Neural cell (in vitro differentiated cells): ENCODE measurements at regions not wholly inside any gene's neighbourhood (a gene's known extent, or its start where the extent isn't known, plus 50 kb on each side); places are given as distances from the start of the nearest gene placed in this dataset.

Experiments used
- RAD21 ChIP-seq: fragments of 450-650 bp; conservative IDR thresholded peaks from 2 replicates; pipeline ENCODE4 v1.6.1; 2014; ENCODE audit warnings: antibody characterized with exemption, mild to moderate bottlenecking, moderate library complexity
- TF ChIP-seq, protein P1 (sequence below): fragments of 450-650 bp; IDR thresholded peaks from 2 replicates; pipeline ENCODE4 v1.5.1; 2014; ENCODE audit warnings: antibody characterized with exemption, mild to moderate bottlenecking, moderate library complexity; ENCODE audit not compliant: poor library complexity, severe bottlenecking
- TF ChIP-seq, protein P2 (sequence below): IDR thresholded peaks from 2 replicates; pipeline ENCODE4 v1.6.1; 2012; ENCODE audit warnings: borderline replicate concordance

DNA sequence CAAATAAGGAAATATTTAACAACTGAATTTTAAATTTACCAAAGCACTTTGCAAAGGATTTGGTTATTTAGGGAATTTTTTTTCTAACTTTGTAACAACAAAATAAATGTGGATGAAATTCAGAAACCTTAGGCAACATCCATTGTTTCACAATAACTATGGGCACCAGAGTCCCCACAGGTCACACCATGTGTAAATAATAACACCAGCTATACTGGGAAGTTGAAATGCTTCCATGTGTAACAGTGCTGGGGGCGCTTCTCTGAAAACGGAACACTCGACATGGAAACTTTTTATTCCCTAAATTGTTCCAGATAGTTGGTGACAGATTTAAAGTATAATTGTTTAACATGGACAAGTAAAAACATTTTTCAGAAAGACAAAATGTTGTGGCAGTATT, 818.6 kb downstream of the TNS3 start:
- TF ChIP-seq, protein P1, sequence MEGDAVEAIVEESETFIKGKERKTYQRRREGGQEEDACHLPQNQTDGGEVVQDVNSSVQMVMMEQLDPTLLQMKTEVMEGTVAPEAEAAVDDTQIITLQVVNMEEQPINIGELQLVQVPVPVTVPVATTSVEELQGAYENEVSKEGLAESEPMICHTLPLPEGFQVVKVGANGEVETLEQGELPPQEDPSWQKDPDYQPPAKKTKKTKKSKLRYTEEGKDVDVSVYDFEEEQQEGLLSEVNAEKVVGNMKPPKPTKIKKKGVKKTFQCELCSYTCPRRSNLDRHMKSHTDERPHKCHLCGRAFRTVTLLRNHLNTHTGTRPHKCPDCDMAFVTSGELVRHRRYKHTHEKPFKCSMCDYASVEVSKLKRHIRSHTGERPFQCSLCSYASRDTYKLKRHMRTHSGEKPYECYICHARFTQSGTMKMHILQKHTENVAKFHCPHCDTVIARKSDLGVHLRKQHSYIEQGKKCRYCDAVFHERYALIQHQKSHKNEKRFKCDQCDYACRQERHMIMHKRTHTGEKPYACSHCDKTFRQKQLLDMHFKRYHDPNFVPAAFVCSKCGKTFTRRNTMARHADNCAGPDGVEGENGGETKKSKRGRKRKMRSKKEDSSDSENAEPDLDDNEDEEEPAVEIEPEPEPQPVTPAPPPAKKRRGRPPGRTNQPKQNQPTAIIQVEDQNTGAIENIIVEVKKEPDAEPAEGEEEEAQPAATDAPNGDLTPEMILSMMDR: no peak
- TF ChIP-seq RAD21: no peak
- TF ChIP-seq, protein P2, sequence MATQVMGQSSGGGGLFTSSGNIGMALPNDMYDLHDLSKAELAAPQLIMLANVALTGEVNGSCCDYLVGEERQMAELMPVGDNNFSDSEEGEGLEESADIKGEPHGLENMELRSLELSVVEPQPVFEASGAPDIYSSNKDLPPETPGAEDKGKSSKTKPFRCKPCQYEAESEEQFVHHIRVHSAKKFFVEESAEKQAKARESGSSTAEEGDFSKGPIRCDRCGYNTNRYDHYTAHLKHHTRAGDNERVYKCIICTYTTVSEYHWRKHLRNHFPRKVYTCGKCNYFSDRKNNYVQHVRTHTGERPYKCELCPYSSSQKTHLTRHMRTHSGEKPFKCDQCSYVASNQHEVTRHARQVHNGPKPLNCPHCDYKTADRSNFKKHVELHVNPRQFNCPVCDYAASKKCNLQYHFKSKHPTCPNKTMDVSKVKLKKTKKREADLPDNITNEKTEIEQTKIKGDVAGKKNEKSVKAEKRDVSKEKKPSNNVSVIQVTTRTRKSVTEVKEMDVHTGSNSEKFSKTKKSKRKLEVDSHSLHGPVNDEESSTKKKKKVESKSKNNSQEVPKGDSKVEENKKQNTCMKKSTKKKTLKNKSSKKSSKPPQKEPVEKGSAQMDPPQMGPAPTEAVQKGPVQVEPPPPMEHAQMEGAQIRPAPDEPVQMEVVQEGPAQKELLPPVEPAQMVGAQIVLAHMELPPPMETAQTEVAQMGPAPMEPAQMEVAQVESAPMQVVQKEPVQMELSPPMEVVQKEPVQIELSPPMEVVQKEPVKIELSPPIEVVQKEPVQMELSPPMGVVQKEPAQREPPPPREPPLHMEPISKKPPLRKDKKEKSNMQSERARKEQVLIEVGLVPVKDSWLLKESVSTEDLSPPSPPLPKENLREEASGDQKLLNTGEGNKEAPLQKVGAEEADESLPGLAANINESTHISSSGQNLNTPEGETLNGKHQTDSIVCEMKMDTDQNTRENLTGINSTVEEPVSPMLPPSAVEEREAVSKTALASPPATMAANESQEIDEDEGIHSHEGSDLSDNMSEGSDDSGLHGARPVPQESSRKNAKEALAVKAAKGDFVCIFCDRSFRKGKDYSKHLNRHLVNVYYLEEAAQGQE: no peak
